Neural cell (in vitro differentiated cells): ENCODE measurements at regions not wholly inside any gene's neighbourhood (a gene's known extent, or its start where the extent isn't known, plus 50 kb on each side); places are given as distances from the start of the nearest gene placed in this dataset.
"Not testable (repeated sequence)": the region's sequence is repeated elsewhere in the genome, so short reads cannot be mapped to it uniquely, and the experiment has no call there.

Source experiments
- H2AFZ ChIP-seq: fragments of 200-600, 300-800 bp; sonication (generic), shearing (Covaris generic); 2 replicates; pipeline ENCODE4 v1.6.0; 2014; ENCODE audit warnings: low read depth, mild to moderate bottlenecking, antibody characterized with exemption, low read length, moderate library complexity
- H3F3A ChIP-seq: fragments of 200-600 bp; shearing (Covaris generic); 2 replicates; pipeline ENCODE4 v1.6.1; 2016; ENCODE audit warnings: mild to moderate bottlenecking, moderate library complexity, mixed read lengths, antibody characterized with exemption, low read length; ENCODE audit not compliant: insufficient read depth, poor library complexity, severe bottlenecking
- H3K27ac ChIP-seq: fragments of 200-600, 300-800 bp; sonication (generic), shearing (Covaris generic); 2 replicates; pipeline ENCODE4 v1.5.1; 2014; ENCODE audit warnings: mild to moderate bottlenecking, low read length, moderate library complexity
- H3K27me3 ChIP-seq: fragments of 300-800, 200-600 bp; sonication (generic), shearing (Covaris generic); 2 replicates; pipeline ENCODE4 v1.6.0; 2014; ENCODE audit warnings: mild to moderate bottlenecking, low read depth, low read length, moderate library complexity; ENCODE audit not compliant: insufficient read depth
- H3K36me3 ChIP-seq: fragments of 300-800, 200-600 bp; sonication (generic), shearing (Covaris generic); 2 replicates; pipeline ENCODE4 v1.5.1; 2014; ENCODE audit warnings: mild to moderate bottlenecking, antibody characterized with exemption, low read length, moderate library complexity; ENCODE audit not compliant: insufficient read depth
- H3K4me2 ChIP-seq: fragments of 300-800, 200-600 bp; sonication (generic), shearing (Covaris generic); 2 replicates; pipeline ENCODE4 v1.6.0; 2014; ENCODE audit warnings: mild to moderate bottlenecking, low read length
- H3K4me3 ChIP-seq: fragments of 300-800, 200-600 bp; sonication (generic), shearing (Covaris generic); 2 replicates; pipeline ENCODE4 v1.5.1; 2014; ENCODE audit warnings: mild to moderate bottlenecking, low read length, moderate library complexity
- H3K79me2 ChIP-seq: fragments of 200-600 bp; shearing (Covaris generic); replicated peaks from 2 replicates; pipeline ENCODE4 v1.6.0; 2014; ENCODE audit warnings: mild to moderate bottlenecking, low read length, moderate library complexity; ENCODE audit not compliant: insufficient read depth
- H3K9ac ChIP-seq: fragments of 300-800, 200-600 bp; sonication (generic), shearing (Covaris generic); 2 replicates; pipeline ENCODE4 v1.6.1; 2016; ENCODE audit warnings: mild to moderate bottlenecking, low read length, mixed read lengths
- H3K9me2 ChIP-seq: fragments of 200-600 bp; shearing (Covaris generic); 2 replicates; pipeline ENCODE4 v1.6.1; 2016; ENCODE audit warnings: mild to moderate bottlenecking, low read length, mixed read lengths; ENCODE audit not compliant: insufficient read depth
- H3K9me3 ChIP-seq: fragments of 200-600, 300-800 bp; sonication (generic), shearing (Covaris generic); 2 replicates; pipeline ENCODE4 v1.6.1; 2016; ENCODE audit warnings: mild to moderate bottlenecking, mixed run types, low read length, moderate library complexity, mixed read lengths
- H4K20me1 ChIP-seq: fragments of 200-600 bp; shearing (Covaris generic); 2 replicates; pipeline ENCODE4 v1.6.1; 2016; ENCODE audit warnings: mild to moderate bottlenecking, mixed run types; ENCODE audit not compliant: insufficient read depth
- CTCF ChIP-seq: fragments of 450-650 bp; IDR thresholded peaks from 2 replicates; pipeline ENCODE4 v1.5.1; 2014; ENCODE audit warnings: antibody characterized with exemption, mild to moderate bottlenecking, moderate library complexity; ENCODE audit not compliant: poor library complexity, severe bottlenecking
- EP300 ChIP-seq: fragments of 450-650 bp; conservative IDR thresholded peaks from 2 replicates; pipeline ENCODE4 v1.6.1; 2014; ENCODE audit warnings: antibody characterized with exemption, mild to moderate bottlenecking, moderate library complexity; ENCODE audit not compliant: poor library complexity, severe bottlenecking
- EZH2 ChIP-seq: fragments of 200-600, 300-800 bp; shearing (Covaris generic), sonication (generic); IDR thresholded peaks from 2 replicates; pipeline ENCODE4 v1.6.1; 2014; ENCODE audit warnings: antibody characterized with exemption, low read length, borderline replicate concordance, mild to moderate bottlenecking; ENCODE audit not compliant: insufficient read depth, poor library complexity, severe bottlenecking
- MXI1 ChIP-seq: fragments of 450-650 bp; conservative IDR thresholded peaks from 2 replicates; pipeline ENCODE4 v1.6.1; 2014; ENCODE audit warnings: antibody characterized with exemption, mild to moderate bottlenecking; ENCODE audit not compliant: poor library complexity, severe bottlenecking
- POLR2AphosphoS5 ChIP-seq: IDR thresholded peaks from 2 replicates; pipeline ENCODE4 v1.6.1; 2012
- RAD21 ChIP-seq: fragments of 450-650 bp; conservative IDR thresholded peaks from 2 replicates; pipeline ENCODE4 v1.6.1; 2014; ENCODE audit warnings: antibody characterized with exemption, mild to moderate bottlenecking, moderate library complexity
- REST ChIP-seq: IDR thresholded peaks from 2 replicates; pipeline ENCODE4 v1.6.1; 2012; ENCODE audit warnings: borderline replicate concordance
- SMC3 ChIP-seq: fragments of 450-650 bp; conservative IDR thresholded peaks from 2 replicates; pipeline ENCODE4 v1.6.1; 2014; ENCODE audit warnings: antibody characterized with exemption, mild to moderate bottlenecking, moderate library complexity; ENCODE audit not compliant: poor library complexity
- TAF1 ChIP-seq: IDR thresholded peaks from 2 replicates; pipeline ENCODE4 v1.6.1; 2012; ENCODE audit warnings: low read depth

GRCh38 chr14:103241531-103241930 lies 92.5 kb upstream of the EIF5 start:
- Histone ChIP-seq H3K36me3 (no peaks in the 10 kb centered on the region), H3F3A (no peaks in the 10 kb centered on the region), H3K9me3 (no peaks in the 10 kb centered on the region), H3K79me2 (no peaks in the 10 kb centered on the region), H3K4me3 (no peak overlapping the region), H2AFZ (no peak overlapping the region), H3K4me2 (no peak overlapping the region), H3K9ac (no peak overlapping the region), H3K27me3 (no peaks in the 10 kb centered on the region), H3K9me2 (no peaks in the 10 kb centered on the region), H3K27ac (no peak overlapping the region), H4K20me1 (no peaks in the 10 kb centered on the region)
- no peak for TF ChIP-seq REST
- no peak for TF ChIP-seq EP300
- TF ChIP-seq CTCF = no peak
- no peak for TF ChIP-seq TAF1
- no peak for TF ChIP-seq EZH2
- TF ChIP-seq POLR2AphosphoS5 = no peak
- no peak for TF ChIP-seq RAD21
- no peak for TF ChIP-seq MXI1
- TF ChIP-seq SMC3 = no peak

- TF ChIP-seq EZH2 (no peak), EP300 (no peak), POLR2AphosphoS5 (no peak), SMC3 (no peak), CTCF (no peak), TAF1 (no peak), MXI1 (no peak), REST (no peak), RAD21 (no peak)
- Histone ChIP-seq H3K4me3 (no peak overlapping the region), H3K27me3 (no peaks in the 10 kb centered on the region), H3K36me3 (no peaks in the 10 kb centered on the region), H2AFZ (no peak overlapping the region), H4K20me1 (no peaks in the 10 kb centered on the region), H3K9me2 (no peaks in the 10 kb centered on the region), H3K27ac (no peak overlapping the region), H3K9ac (no peak overlapping the region), H3K79me2 (no peaks in the 10 kb centered on the region), H3F3A (no peaks in the 10 kb centered on the region), H3K4me2 (no peak overlapping the region), H3K9me3 (no peaks in the 10 kb centered on the region)
Measured at GRCh38 chr14:103243764-103244737, 90.0 kb upstream of the EIF5 start.

GRCh38 chr14:103245624-103246031 lies 88.4 kb upstream of the EIF5 start:
- not testable (repeated sequence) for H3F3A ChIP-seq, H3K9me2 ChIP-seq, H3K4me3 ChIP-seq, H3K27ac ChIP-seq, H4K20me1 ChIP-seq, H2AFZ ChIP-seq, H3K9ac ChIP-seq, H3K79me2 ChIP-seq, H3K4me2 ChIP-seq, H3K27me3 ChIP-seq, H3K9me3 ChIP-seq, H3K36me3 ChIP-seq
